HG03521 (cell line): ENCODE measurements at regions not wholly inside any gene's neighbourhood (a gene's known extent, or its start where the extent isn't known, plus 50 kb on each side); places are given as distances from the start of the nearest gene placed in this dataset.
"Not testable (repeated sequence)": the region's sequence is repeated elsewhere in the genome, so short reads cannot be mapped to it uniquely, and the experiment has no call there.

Source experiments
- ATAC-seq: cut with Tn5 transposase; IDR thresholded peaks from one replicate; pipeline ENCODE4 v1.9.1; 2021; ENCODE audit warnings: mild to moderate bottlenecking, moderate library complexity; ENCODE audit not compliant: unreplicated experiment

GRCh38 chr2:47690706-47691325 lies 92.1 kb upstream of the MSH6 start:
- ATAC-seq, result not testable (repeated sequence)

GRCh38 chr2:47690132-47690531 lies 92.8 kb upstream of the MSH6 start:
- no peak for ATAC-seq

- peak; percentile 74 for ATAC-seq
Observed at GRCh38 chr2:47689118-47689517, 93.8 kb upstream of the MSH6 start.

- peak; percentile 10 for ATAC-seq
Observed at GRCh38 chr2:47688561-47688960, 94.4 kb upstream of the MSH6 start.

- ATAC-seq, result no peak
Observed at GRCh38 chr2:47687856-47688255, 95.1 kb upstream of the MSH6 start.

GRCh38 chr2:47686018-47686417 lies 96.9 kb upstream of the MSH6 start:
- ATAC-seq, result no peak

- ATAC-seq, result no peak
Observed at GRCh38 chr2:47682216-47682749, 100.7 kb upstream of the MSH6 start.

- ATAC-seq, result no peak
Observed at GRCh38 chr2:47676261-47676926, 105.6 kb upstream of the KCNK12 start.

GRCh38 chr2:47675196-47675825 lies 104.5 kb upstream of the KCNK12 start:
- no peak for ATAC-seq

- ATAC-seq, result no peak
Observed at GRCh38 chr2:47666332-47666731, 95.5 kb upstream of the KCNK12 start.

GRCh38 chr2:47664817-47665216 lies 94.0 kb upstream of the KCNK12 start:
- no peak for ATAC-seq

GRCh38 chr2:47662552-47662951 lies 91.8 kb upstream of the KCNK12 start:
- ATAC-seq, result no peak

GRCh38 chr2:47661310-47661709 lies 90.5 kb upstream of the KCNK12 start:
- no peak for ATAC-seq

- ATAC-seq, result no peak
Observed at GRCh38 chr2:47660168-47660567, 89.4 kb upstream of the KCNK12 start.

GRCh38 chr2:47658646-47659320 lies 88.0 kb upstream of the KCNK12 start:
- no peak for ATAC-seq

- no peak for ATAC-seq
Observed at GRCh38 chr2:47657886-47658489, 87.2 kb upstream of the KCNK12 start.

- no peak for ATAC-seq
Observed at GRCh38 chr2:47656715-47657600, 86.2 kb upstream of the KCNK12 start.

GRCh38 chr2:47655563-47655880 lies 84.7 kb upstream of the KCNK12 start:
- ATAC-seq, result no peak

- peak; percentile 57 for ATAC-seq
Observed at GRCh38 chr2:47654790-47655562, 84.2 kb upstream of the KCNK12 start.
